ENCODE measurements at regions not wholly inside any gene's neighbourhood (a gene's known extent, or its start where the extent isn't known, plus 50 kb on each side); places are given as distances from the start of the nearest gene placed in this dataset.

DNA sequence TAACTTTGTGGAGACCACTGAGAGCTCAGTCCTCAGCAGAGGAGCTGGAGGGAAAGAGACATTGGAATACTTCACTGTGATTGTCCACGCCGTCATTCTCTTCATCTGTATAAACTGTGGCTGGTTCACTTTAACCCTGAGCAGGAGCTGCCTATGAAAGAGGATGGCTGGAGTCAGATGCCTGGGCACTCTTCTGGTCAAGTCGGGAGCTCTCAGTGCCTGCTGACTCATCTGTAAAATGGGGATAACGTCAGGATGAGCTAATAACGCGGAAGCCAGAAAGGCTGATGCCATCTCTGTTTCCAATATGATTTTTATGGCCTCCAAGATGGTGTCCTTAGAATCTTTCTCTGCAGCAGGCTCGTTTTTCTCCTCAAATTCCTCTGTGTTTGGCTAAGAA is 51.6 kb upstream of the MRPS22 start:
- H3K27me3 ChIP-seq (ENCODE audit: insufficient read depth, low read length, poor library complexity) = peaks cover 5% of the 10 kb centered on the region
- no peak for DNase-seq
- no peaks in the 10 kb centered on the region for H3K4me1 ChIP-seq (ENCODE audit: insufficient read depth, low read length)
- no peak overlapping the region for H3K9ac ChIP-seq (ENCODE audit: low read depth, low read length)
- H3K36me3 ChIP-seq (ENCODE audit: insufficient read depth, low read length) = no peaks in the 10 kb centered on the region
- H3K9me3 ChIP-seq (ENCODE audit: insufficient read depth, low read length, severe bottlenecking) = no peaks in the 10 kb centered on the region
- TF ChIP-seq, protein P1, sequence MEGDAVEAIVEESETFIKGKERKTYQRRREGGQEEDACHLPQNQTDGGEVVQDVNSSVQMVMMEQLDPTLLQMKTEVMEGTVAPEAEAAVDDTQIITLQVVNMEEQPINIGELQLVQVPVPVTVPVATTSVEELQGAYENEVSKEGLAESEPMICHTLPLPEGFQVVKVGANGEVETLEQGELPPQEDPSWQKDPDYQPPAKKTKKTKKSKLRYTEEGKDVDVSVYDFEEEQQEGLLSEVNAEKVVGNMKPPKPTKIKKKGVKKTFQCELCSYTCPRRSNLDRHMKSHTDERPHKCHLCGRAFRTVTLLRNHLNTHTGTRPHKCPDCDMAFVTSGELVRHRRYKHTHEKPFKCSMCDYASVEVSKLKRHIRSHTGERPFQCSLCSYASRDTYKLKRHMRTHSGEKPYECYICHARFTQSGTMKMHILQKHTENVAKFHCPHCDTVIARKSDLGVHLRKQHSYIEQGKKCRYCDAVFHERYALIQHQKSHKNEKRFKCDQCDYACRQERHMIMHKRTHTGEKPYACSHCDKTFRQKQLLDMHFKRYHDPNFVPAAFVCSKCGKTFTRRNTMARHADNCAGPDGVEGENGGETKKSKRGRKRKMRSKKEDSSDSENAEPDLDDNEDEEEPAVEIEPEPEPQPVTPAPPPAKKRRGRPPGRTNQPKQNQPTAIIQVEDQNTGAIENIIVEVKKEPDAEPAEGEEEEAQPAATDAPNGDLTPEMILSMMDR (IDR thresholded peaks at IDR 0.05; ENCODE audit: borderline replicate concordance, extremely low read depth, low read length, poor library complexity, severe bottlenecking) = no peak
- no peak for TF ChIP-seq EZH2 (IDR thresholded peaks at IDR 0.05; ENCODE audit: borderline replicate concordance, low read depth, low read length, severe bottlenecking)
- H3K79me2 ChIP-seq (ENCODE audit: insufficient read depth, low read length) = no peaks in the 10 kb centered on the region
- H3K4me3 ChIP-seq (ENCODE audit: low read depth in 1 of 2, low read length in 2 of 2) = no peak overlapping the region
- no peaks in the 10 kb centered on the region for H4K20me1 ChIP-seq (ENCODE audit: insufficient read depth, low read length)
- no peak overlapping the region for H3K27ac ChIP-seq (ENCODE audit: low read length)
- no peak overlapping the region for H3K4me2 ChIP-seq (ENCODE audit: insufficient read depth, low read length)
- H2AFZ ChIP-seq (ENCODE audit: low read depth, low read length) = no peak overlapping the region
- no peak for ATAC-seq (ENCODE audit: insufficient read depth, low read depth)

DNA sequence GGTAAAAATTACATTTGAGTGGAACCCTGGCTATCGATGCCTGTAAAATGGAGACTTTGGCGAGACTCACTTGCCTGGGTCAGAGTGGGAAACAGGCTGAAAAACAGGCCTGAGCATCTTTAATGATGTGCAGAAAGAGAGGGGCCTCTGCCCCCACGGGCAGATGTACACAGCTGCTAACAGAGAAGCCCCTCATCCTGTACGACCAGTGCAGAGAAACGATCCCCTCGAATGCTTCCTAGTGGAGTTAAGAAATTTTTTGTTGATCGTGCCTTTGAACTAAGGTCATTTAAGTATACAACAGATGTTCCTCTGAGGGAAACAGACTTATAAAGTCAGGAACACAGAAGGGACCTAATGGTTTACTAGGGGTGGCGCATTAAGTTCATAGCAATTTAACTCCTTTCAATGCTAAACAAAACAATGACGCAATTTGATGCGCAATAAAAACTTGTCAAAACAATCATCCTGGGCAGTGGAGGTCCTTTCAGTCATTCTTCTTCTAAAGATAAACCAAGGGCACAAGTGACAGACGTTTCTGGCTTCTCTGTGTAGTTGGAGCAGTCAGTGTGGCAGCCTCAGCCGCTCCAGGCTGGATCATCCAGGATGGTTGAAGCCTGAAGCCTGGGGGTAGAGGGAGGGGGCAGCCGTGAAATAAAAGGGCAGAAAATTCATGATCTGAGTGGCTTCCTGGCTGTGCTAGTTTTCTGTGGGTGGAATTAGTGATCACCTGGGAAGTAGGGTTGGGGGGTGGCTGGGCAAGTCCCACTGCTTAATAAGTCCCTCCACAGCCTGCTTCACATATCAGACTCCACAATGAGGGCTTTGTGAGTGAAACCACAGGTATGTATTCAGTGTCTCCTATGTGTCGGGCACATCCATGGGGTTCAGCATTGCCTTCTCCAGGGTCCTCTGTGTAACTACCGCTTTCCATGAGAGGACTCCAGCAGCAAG is 50.8 kb upstream of the MRPS22 start:
- no peak overlapping the region for H3K27ac ChIP-seq (ENCODE audit: low read length)

DNA sequence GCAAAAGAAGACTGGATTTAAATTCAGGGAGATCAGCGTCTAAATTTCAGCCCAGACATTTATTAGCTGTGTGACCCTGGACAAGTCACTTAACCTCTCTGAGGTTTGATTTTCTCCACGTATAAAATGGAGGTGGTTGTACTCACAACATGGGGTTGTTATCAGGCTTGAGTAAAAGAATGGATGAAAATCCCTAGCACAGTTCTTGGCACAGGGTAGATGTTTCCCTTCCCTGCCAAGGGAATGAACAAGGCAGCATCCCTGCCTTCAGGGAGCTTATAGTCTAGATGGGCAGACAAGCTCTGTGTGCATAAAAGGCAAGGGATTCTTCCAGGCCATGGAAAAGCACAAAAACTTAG is 50.2 kb upstream of the MRPS22 start:
- no peaks in the 10 kb centered on the region for H3K36me3 ChIP-seq (ENCODE audit: insufficient read depth, low read length)
- ATAC-seq (ENCODE audit: insufficient read depth, low read depth) (no peak), DNase-seq (no peak)
- H3K27me3 ChIP-seq (ENCODE audit: insufficient read depth, low read length, poor library complexity) = peaks cover 5% of the 10 kb centered on the region
- H3K9ac ChIP-seq (ENCODE audit: low read depth, low read length) = no peak overlapping the region
- no peak overlapping the region for H3K27ac ChIP-seq (ENCODE audit: low read length)
- no peak for TF ChIP-seq EZH2 (IDR thresholded peaks at IDR 0.05; ENCODE audit: borderline replicate concordance, low read depth, low read length, severe bottlenecking)
- TF ChIP-seq, protein P1 (IDR thresholded peaks at IDR 0.05; ENCODE audit: borderline replicate concordance, extremely low read depth, low read length, poor library complexity, severe bottlenecking) = no peak
- no peaks in the 10 kb centered on the region for H3K9me3 ChIP-seq (ENCODE audit: insufficient read depth, low read length, severe bottlenecking)
- no peak overlapping the region for H3K4me2 ChIP-seq (ENCODE audit: insufficient read depth, low read length)
- H2AFZ ChIP-seq (ENCODE audit: low read depth, low read length) = no peak overlapping the region
- H4K20me1 ChIP-seq (ENCODE audit: insufficient read depth, low read length) = no peaks in the 10 kb centered on the region
- no peak overlapping the region for H3K4me3 ChIP-seq (ENCODE audit: low read depth in 1 of 2, low read length in 2 of 2)
- no peaks in the 10 kb centered on the region for H3K79me2 ChIP-seq (ENCODE audit: insufficient read depth, low read length)
- no peaks in the 10 kb centered on the region for H3K4me1 ChIP-seq (ENCODE audit: insufficient read depth, low read length)

More for the DNA sequence above, 50.8 kb upstream of the MRPS22 start:
- Histone ChIP-seq H3K36me3 (ENCODE audit: insufficient read depth, low read length) (no peaks in the 10 kb centered on the region), H3K4me2 (ENCODE audit: insufficient read depth, low read length) (no peak overlapping the region), H2AFZ (ENCODE audit: low read depth, low read length) (no peak overlapping the region), H3K4me3 (ENCODE audit: low read depth in 1 of 2, low read length in 2 of 2) (no peak overlapping the region), H3K27me3 (ENCODE audit: insufficient read depth, low read length, poor library complexity) (peaks cover 5% of the 10 kb centered on the region), H3K9me3 (ENCODE audit: insufficient read depth, low read length, severe bottlenecking) (no peaks in the 10 kb centered on the region), H4K20me1 (ENCODE audit: insufficient read depth, low read length) (no peaks in the 10 kb centered on the region), H3K9ac (ENCODE audit: low read depth, low read length) (no peak overlapping the region), H3K4me1 (ENCODE audit: insufficient read depth, low read length) (no peaks in the 10 kb centered on the region), H3K79me2 (ENCODE audit: insufficient read depth, low read length) (no peaks in the 10 kb centered on the region)
- DNase-seq (no peak), ATAC-seq (ENCODE audit: insufficient read depth, low read depth) (no peak)
- TF ChIP-seq EZH2 (IDR thresholded peaks at IDR 0.05; ENCODE audit: borderline replicate concordance, low read depth, low read length, severe bottlenecking) = no peak
- TF ChIP-seq, protein P1 (IDR thresholded peaks at IDR 0.05; ENCODE audit: borderline replicate concordance, extremely low read depth, low read length, poor library complexity, severe bottlenecking) = no peak

Data from DND-41 (cell line).